ENCODE measurements at regions not wholly inside any gene's neighbourhood (a gene's known extent, or its start where the extent isn't known, plus 50 kb on each side); places are given as distances from the start of the nearest gene placed in this dataset.
A peak's percentile ranks its signal among the peaks of the same experiment; 100 is the strongest.

DNA sequence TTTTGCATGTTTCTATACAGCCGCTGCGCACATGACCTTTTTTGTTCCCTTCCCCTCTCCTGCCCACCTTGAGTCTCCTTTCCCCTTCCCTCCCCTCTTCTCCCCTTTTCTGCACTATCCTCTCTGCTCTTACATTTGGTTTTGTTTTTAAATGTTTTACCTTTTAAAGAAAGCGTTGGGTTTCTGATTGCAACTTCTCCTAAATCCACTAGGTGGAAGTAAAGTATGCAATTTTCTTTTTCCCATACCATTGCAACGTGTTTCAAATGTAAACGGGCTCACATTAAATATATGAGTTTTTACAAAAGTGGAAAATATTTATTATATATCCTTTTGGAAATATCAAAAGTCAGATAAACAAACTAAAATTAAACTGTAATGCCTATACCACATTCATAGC, 500.9 kb downstream of the DIRAS2 start:
- H3K27ac ChIP-seq (ENCODE audit: low read depth in 1 of 2, low read length in 2 of 2) = no peak overlapping the region
- H3K27me3 ChIP-seq (ENCODE audit: control insufficient read depth in 2 of 2, insufficient read depth in 2 of 2, low read length in 2 of 2) = no peaks in the 10 kb centered on the region
- no peaks in the 10 kb centered on the region for H3K36me3 Mint-ChIP-seq
- TF ChIP-seq, protein P1, sequence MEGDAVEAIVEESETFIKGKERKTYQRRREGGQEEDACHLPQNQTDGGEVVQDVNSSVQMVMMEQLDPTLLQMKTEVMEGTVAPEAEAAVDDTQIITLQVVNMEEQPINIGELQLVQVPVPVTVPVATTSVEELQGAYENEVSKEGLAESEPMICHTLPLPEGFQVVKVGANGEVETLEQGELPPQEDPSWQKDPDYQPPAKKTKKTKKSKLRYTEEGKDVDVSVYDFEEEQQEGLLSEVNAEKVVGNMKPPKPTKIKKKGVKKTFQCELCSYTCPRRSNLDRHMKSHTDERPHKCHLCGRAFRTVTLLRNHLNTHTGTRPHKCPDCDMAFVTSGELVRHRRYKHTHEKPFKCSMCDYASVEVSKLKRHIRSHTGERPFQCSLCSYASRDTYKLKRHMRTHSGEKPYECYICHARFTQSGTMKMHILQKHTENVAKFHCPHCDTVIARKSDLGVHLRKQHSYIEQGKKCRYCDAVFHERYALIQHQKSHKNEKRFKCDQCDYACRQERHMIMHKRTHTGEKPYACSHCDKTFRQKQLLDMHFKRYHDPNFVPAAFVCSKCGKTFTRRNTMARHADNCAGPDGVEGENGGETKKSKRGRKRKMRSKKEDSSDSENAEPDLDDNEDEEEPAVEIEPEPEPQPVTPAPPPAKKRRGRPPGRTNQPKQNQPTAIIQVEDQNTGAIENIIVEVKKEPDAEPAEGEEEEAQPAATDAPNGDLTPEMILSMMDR (IDR thresholded peaks at IDR 0.05) = peak; percentile 62
- no peaks in the 10 kb centered on the region for H4K20me1 ChIP-seq (ENCODE audit: insufficient read depth, low read length)
- H3K9me3 Mint-ChIP-seq = peaks cover 0 to 7% (median 0%) of the 10 kb centered on the region in 7 donors
- H3K79me2 ChIP-seq (ENCODE audit: insufficient read depth, low read length) = no peaks in the 10 kb centered on the region
- no peak overlapping the region for H3K27ac Mint-ChIP-seq
- peak; percentile 3 to 21 (median 17) for DNase-seq
- no peaks in the 10 kb centered on the region for H3K4me1 ChIP-seq (ENCODE audit: control insufficient read depth in 1 of 2, insufficient read depth in 2 of 2, low read length in 2 of 2)
- no peak overlapping the region for H3K4me2 ChIP-seq (replicated peaks; ENCODE audit: extremely low read depth, low read length, poor library complexity, severe bottlenecking)
- H3K27me3 Mint-ChIP-seq (ENCODE audit: low read depth in 3 of 3) = peaks cover 0 to 3% (median 2%) of the 10 kb centered on the region in 3 donors
- no peak overlapping the region for H3K4me3 Mint-ChIP-seq
- no peak overlapping the region for H3K9ac ChIP-seq (ENCODE audit: insufficient read depth, low read length, poor library complexity, severe bottlenecking)
- H3K36me3 ChIP-seq (replicated peaks in 1 of 2; ENCODE audit: control insufficient read depth in 1 of 2, insufficient read depth in 2 of 2, low read length in 2 of 2) = no peaks in the 10 kb centered on the region
- H3K4me3 ChIP-seq (replicated peaks in 1 of 3; ENCODE audit: low read depth in 2 of 3, low read length in 3 of 3) = no peak overlapping the region
- WGBS (ENCODE audit: insufficient coverage) = no CpG with 5 or more reads among the region's 5 CpGs
- no peak overlapping the region for H2AFZ ChIP-seq (ENCODE audit: insufficient read depth, low read depth, low read length, poor library complexity, severe bottlenecking)
- intact Hi-C loops (cut with micrococcal nuclease) = loop anchor here in 1 of 2 donors (5.0 to 10.0 kb wide), 2 partner anchors 616 to 733 kb away; no protein-coding TSS in a partner anchor
- H3K4me1 Mint-ChIP-seq = no peaks in the 10 kb centered on the region
- no peaks in the 10 kb centered on the region for H3K9me3 ChIP-seq (replicated peaks in 1 of 2; ENCODE audit: control insufficient read depth in 1 of 2, insufficient read depth in 1 of 2, low read length in 2 of 2)

- H3K9me3 ChIP-seq (replicated peaks in 1 of 2; ENCODE audit: control insufficient read depth in 1 of 2, insufficient read depth in 1 of 2, low read length in 2 of 2) = no peaks in the 10 kb centered on the region
- H3K4me3 ChIP-seq (replicated peaks in 1 of 3; ENCODE audit: low read depth in 2 of 3, low read length in 3 of 3) = no peak overlapping the region
- TF ChIP-seq, protein P1 (IDR thresholded peaks at IDR 0.05) = peak; percentile 51
- no peak overlapping the region for H3K27ac ChIP-seq (ENCODE audit: low read depth in 1 of 2, low read length in 2 of 2)
- no peaks in the 10 kb centered on the region for H3K4me1 ChIP-seq (ENCODE audit: control insufficient read depth in 1 of 2, insufficient read depth in 2 of 2, low read length in 2 of 2)
- Mint-ChIP-seq H3K4me1 (no peaks in the 10 kb centered on the region), H3K4me3 (no peak overlapping the region), H3K9me3 (peaks cover 0 to 7% (median 0%) of the 10 kb centered on the region in 7 donors), H3K27ac (no peak overlapping the region), H3K27me3 (ENCODE audit: low read depth in 3 of 3) (peaks cover 0 to 3% (median 2%) of the 10 kb centered on the region in 3 donors), H3K36me3 (no peaks in the 10 kb centered on the region)
- no peaks in the 10 kb centered on the region for H4K20me1 ChIP-seq (ENCODE audit: insufficient read depth, low read length)
- no peak overlapping the region for H3K9ac ChIP-seq (ENCODE audit: insufficient read depth, low read length, poor library complexity, severe bottlenecking)
- H3K4me2 ChIP-seq (replicated peaks; ENCODE audit: extremely low read depth, low read length, poor library complexity, severe bottlenecking) = no peak overlapping the region
- no peaks in the 10 kb centered on the region for H3K36me3 ChIP-seq (replicated peaks in 1 of 2; ENCODE audit: control insufficient read depth in 1 of 2, insufficient read depth in 2 of 2, low read length in 2 of 2)
- DNase-seq = peak; percentile 39 to 57 (median 50)
- WGBS (ENCODE audit: insufficient coverage) = 0% methylated on average over 2 of the region's 5 CpGs
- H3K79me2 ChIP-seq (ENCODE audit: insufficient read depth, low read length) = no peaks in the 10 kb centered on the region
- intact Hi-C loops (cut with micrococcal nuclease) = loop anchor here in 1 of 2 donors (5.0 to 10.0 kb wide), 2 partner anchors 615 to 732 kb away; no protein-coding TSS in a partner anchor
- no peaks in the 10 kb centered on the region for H3K27me3 ChIP-seq (ENCODE audit: control insufficient read depth in 2 of 2, insufficient read depth in 2 of 2, low read length in 2 of 2)
- no peak overlapping the region for H2AFZ ChIP-seq (ENCODE audit: insufficient read depth, low read depth, low read length, poor library complexity, severe bottlenecking)
Observed at GRCh38 chr9:90142580-90142979, 500.0 kb downstream of the DIRAS2 start.
